GM18909 (cell line): ENCODE measurements at regions not wholly inside any gene's neighbourhood (a gene's known extent, or its start where the extent isn't known, plus 50 kb on each side); places are given as distances from the start of the nearest gene placed in this dataset.

Experiments
- ATAC-seq: cut with Tn5 transposase; IDR thresholded peaks from one replicate; pipeline ENCODE4 v1.9.1; 2021; ENCODE audit warnings: mild to moderate bottlenecking; ENCODE audit not compliant: unreplicated experiment, poor library complexity

DNA sequence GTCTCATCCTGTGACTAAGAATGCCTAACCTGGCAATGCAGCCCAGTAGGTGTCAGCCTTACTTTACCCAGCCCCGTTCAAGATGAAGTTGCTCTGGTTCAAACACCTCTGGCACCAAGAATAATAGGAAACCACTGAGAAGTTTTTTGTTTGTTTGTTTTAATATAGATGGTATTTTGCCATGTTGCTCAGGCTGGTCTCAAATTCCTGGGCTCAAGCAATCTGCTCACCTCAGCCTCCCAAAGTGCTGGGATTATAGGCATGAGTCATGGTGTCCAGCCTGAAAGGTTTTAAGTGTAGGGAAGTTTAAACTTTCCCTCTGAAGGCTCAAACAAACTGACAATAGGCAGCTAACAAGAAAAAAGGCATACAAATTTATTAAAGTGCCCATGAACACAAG lies 51.2 kb upstream of the ABCC4 start:
- ATAC-seq: no peak

DNA sequence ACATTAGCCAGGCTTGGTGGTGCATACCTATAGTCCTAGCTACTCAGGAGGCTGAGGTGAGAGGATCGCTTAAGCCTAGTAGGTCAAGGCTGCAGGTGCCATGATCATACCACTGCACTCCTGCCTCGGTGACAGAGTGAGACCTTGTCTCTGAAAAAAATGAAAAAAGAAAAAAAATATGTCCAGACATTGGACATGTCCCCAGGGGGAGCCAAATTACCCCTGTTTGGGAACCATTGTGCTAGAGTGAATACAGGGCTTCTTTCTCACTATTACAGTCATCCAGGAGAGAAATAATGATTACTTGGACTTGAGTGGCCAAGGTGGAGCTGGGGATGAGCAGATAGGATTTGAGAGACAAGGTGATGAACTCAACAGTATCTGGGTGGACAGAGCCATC lies 52.9 kb upstream of the ABCC4 start:
- no peak for ATAC-seq

DNA sequence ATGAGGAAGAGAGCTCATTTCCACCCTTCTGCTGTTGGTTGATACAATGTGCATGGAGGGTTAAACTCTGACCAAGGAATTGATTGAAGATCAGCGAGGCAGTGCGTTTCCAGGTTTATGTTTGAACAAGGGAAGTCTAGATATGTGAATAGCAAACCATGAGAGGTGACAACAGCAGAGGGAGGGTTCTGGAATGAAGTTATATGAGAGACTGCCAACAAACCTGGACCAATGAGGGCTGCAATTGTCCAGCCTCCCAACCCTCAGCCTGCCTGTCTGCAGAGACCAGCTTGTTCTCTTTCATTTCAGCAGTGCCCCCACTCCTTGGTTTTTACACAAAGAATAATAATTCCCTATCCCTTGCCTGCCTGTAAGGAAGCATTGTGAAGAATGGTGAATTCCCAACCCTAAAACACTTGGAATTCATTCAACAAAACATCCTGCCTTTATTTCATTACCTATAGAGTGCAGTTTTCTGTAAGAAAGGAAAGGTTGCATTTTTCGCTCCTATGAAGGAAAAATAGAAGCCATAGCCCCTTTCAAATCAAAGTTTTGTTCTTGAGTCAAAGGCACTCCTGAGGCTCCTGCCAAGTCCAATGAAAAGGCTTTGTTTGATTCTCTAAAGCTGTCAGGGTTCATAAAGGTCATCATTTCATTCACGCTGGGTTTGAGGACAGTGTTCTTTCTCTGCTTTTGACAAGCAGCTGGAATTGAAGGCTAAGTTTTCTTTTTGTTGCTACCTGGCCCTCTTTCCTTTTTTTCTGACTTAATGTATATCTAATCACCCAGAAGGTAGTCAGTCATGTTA lies 53.6 kb upstream of the ABCC4 start:
- ATAC-seq: no peak

DNA sequence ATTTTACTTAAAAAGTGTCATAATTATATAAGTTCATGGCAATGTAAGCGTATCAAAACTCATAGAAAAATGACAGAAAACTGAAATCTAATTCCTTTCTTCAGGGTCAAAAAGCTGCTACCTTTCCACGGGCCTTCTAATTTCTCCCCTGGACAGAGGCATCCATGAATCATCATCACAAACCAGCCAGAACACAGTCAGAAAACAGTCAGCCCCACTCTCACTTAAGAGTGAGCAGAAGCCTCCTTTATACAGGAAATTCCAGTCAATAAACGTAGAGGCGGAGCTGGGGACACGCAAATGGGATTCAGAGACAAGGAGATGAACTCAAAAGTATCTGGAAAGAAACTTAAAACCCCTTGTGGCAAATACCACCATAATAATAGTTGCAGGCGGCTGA lies 54.2 kb upstream of the ABCC4 start:
- no peak for ATAC-seq

DNA sequence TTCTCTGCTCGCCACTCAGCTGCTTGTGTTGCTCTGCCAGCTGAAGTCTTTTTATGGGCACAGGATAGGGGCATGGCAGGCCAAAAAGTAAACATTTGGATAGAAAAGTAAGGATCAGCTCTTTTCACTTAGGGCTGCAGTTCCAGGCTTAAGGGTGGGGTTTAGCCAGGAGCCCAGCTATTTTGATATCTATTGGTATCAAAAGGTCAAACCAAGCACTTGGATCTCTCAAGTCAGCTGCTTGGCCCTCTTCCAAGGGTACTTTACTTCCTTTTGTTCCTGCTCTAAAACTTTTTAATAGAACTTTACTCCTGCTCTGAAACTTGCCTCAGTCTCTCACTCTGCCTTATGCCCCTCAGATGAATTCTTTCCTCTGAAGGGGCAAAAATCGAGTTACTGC lies 55.7 kb upstream of the ABCC4 start:
- no peak for ATAC-seq

GRCh38 chr13:95357875-95358274 lies 56.6 kb upstream of the ABCC4 start:
- ATAC-seq: no peak

GRCh38 chr13:95360052-95360451 lies 58.8 kb upstream of the ABCC4 start:
- no peak for ATAC-seq

DNA sequence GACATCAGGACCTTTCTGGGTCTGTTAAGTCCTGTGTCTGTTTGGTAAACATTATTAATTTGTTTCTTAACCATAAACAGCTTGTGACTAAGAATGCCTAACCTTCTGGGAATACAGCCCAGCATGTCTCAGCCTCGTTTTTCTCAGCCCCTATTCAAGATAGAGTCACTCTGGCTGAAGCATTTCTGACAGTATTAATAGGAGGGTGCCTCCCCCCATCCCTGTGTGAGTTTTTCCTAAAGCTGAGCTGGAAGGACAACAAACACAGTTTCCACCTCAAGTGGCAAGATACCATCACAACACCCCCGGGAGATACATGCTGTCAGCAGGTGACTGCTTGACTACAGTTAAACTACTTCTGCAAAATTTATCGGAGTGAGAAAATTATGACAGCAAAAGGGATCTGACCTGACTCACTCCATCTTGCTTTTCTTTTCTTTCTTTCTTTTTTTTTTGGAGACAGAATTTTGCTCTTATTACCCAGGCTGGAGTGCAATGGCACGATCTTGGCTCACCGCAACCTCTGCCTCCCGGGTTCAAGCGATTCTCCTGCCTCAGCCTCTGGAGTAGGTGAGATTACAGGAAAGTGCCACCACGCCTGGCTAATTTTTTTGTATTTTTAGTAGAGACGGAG lies 59.3 kb upstream of the ABCC4 start:
- ATAC-seq: no peak

- ATAC-seq: no peak
These were observed 60.4 kb upstream of the ABCC4 start for GRCh38 chr13:95361686-95362085.

- ATAC-seq: no peak
These were observed 61.4 kb upstream of the ABCC4 start for GRCh38 chr13:95362666-95363065.

DNA sequence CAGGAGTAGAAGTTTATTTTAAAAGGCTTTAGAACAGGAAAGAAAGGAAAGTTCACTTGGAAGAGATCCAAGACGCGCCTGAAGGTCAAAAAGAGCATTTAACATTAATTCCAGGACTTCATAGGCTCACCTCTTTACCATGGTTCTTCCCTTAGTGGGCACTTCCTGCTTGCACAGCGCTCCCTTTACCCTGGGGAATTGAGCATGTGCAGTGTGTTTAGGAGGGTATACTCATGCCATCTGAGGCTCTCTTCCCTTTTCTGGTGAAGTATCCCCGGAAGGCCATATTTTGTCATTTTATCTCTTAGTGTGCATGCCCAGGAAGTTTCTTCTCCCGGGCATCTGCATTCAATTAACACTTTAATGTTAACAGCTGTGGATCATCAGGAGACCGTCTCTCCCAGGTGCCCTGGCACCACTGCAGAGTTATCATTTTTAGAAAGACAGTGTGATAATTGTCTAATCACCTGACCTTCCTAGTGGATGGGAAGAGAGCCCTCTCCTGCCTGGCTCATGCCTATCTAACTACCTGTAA lies 66.1 kb upstream of the ABCC4 start:
- no peak for ATAC-seq

DNA sequence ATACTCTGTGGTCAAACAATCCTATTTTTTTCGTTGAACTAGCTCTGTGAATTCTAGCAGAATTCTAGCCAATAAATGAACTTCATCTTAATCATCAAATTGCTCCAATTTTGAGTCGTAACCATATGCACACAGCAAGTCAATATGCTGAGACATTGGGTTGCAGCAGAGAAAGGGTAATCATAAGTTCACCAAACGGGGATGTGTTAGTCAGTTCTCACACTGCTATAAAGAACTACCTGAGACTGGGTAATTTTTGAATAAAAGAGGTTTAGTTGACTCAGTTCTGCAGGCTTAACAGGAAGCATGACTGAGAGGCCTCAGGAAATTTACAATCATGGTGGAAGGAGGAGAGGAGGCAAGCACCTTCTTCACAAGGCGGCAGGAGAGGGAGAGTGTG lies 67.7 kb upstream of the ABCC4 start:
- no peak for ATAC-seq

GRCh38 chr13:95375706-95376105 lies 74.5 kb upstream of the ABCC4 start:
- ATAC-seq: no peak

- ATAC-seq: no peak
These were observed 77.4 kb upstream of the ABCC4 start for GRCh38 chr13:95378603-95379002.

GRCh38 chr13:95380468-95381211 lies 79.4 kb upstream of the ABCC4 start:
- ATAC-seq: peak; percentile 91

DNA sequence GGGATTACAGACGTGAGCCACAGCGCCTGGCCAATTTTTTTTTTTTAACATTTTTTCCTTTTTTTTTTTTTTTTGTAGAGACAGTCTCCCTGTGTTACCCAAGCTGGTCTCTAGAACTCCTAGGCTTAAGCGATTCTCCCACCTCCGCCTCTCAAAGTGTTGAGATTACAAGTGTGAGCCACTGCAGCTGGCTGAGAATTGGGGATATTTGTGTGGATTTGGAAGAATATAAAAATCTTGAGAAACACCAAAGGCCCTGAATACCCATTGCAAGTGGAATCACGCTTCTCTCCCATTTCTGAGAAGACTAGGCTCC lies 79.9 kb upstream of the ABCC4 start:
- no peak for ATAC-seq

GRCh38 chr13:95382411-95382810 lies 81.2 kb upstream of the ABCC4 start:
- ATAC-seq: no peak

DNA sequence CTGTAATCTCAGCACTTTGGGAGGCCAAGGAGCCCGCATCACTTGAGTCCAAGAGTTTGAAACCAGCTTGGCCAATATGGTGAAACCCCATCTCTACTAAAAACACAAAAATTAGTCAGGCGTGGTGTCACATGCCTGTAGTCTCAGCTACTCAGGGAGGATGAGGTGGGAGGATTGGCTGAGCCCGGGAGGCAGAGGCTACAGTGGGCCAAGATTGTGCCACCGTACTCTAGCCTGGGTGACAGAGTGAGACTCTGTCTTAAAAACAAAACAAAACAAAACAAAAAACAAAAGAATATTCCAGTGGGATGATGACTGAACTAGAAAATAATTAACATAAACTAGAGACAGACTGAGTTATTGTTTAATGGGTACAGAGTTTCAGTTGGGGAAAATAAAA lies 81.7 kb upstream of the ABCC4 start:
- ATAC-seq: no peak

DNA sequence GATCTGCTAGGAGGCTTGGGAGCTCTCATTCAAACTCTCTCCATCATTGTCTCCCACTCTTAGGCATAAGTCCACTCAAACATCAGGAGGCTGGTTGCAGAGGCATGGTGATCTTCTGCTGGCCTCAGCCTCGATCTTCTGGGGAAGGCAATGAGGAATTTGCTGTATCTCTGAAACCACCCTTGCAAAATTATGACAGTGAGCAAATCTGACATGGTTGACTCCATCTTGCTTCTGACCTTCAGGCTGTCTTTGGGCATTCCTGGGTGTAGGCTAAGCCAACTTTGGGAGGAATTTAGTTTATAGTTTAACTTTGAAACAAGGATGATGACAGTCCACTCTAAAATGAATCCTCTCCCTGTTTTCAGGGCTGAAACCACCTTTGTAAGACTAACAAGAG lies 84.1 kb upstream of the ABCC4 start:
- ATAC-seq: no peak

- ATAC-seq: no peak
These were observed 84.5 kb upstream of the ABCC4 start for GRCh38 chr13:95385798-95386197.

- ATAC-seq: no peak
These were observed 85.1 kb upstream of the ABCC4 start for GRCh38 chr13:95386370-95386769.
